Heart left ventricle (tissue), 13 donors: ENCODE measurements at regions not wholly inside any gene's neighbourhood (a gene's known extent, or its start where the extent isn't known, plus 50 kb on each side); places are given as distances from the start of the nearest gene placed in this dataset.

Experiments used
- POLR2A ChIP-seq, 2 donors: fragments of 450-650 bp; IDR thresholded peaks; one replicate each; pipeline ENCODE4 v1.6.1; 2017; ENCODE audit warnings: antibody characterized with exemption in 2 of 2, mild to moderate bottlenecking in 2 of 2, moderate library complexity in 2 of 2
- TF ChIP-seq, protein P1 (sequence below), 12 donors: fragments of 200-600 bp; sonication (generic) in 4 of 12; IDR thresholded peaks; one replicate each; pipeline versions ENCODE4 v1.5.0 to v1.8.0; 2018 to 2022; ENCODE audit warnings: antibody characterized with exemption in 12 of 12, mild to moderate bottlenecking in 5 of 12
- donor health status: ischemic (EF 13 %, LVEDD 7.1; RV severe dilation, severe dysfunction).
- donor health status: DM: no; HTN: yes; CAD: no.
- donor health status: DM: no; HTN: no; CAD: no.
- donor health status: ischemic (EF 25% LVEDD 6.9; RV normal size, moderate dysfunction).
- donor health status: ischemic (EF 25% LVEDD 5.7; RV mildly dilated, moderate dysfunction).
- donor health status: ischemic (EF 35%, LVEDD 5.7; RV mildly dilated, moderate dysfunction).
- donor health status: nonischemic (EF 11% LVEDD 7.7; RV severe dilation, severe dysfunction).
- donor health status: DM: yes; HTN: yes; CAD: no.
- donor health status: PGD.
- donor health status: ischemic (EF 29% LVEDD 5.4; RV normal size, mild dysfunction).
- donor health status: nonischemic (EF 23%, LVEDD 6.1; RV moderate dilation, normal function).

DNA sequence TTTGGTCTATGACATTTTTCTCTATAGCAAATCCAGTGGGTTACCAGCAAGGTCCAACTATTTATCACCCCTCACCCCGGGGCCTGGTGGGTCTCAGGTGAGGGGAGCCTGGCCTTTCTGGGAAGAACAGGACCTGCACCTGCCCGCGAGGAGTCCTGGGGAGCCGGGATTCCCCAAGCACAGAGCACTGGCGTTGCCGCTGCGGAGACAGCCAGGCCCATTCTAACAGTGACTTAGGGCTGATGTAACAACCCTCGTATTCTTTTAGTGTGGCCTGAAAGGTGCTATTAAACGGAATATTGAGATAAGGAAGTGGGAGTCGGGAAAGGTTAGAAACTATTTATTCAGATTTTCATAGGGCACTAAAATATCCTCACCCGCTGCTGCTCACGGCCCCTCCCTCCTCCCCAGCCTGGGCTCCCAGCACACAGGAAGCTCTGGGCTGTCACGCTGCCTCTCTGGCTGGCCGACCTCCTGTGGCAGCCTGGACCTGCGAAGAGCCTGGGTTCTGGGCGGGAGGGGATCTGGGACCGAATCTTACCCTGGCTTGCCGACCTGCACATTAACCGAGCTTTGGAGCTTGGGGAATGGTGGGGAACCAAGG lies 141.2 kb downstream of the MIAT start:
- TF ChIP-seq, protein P1, sequence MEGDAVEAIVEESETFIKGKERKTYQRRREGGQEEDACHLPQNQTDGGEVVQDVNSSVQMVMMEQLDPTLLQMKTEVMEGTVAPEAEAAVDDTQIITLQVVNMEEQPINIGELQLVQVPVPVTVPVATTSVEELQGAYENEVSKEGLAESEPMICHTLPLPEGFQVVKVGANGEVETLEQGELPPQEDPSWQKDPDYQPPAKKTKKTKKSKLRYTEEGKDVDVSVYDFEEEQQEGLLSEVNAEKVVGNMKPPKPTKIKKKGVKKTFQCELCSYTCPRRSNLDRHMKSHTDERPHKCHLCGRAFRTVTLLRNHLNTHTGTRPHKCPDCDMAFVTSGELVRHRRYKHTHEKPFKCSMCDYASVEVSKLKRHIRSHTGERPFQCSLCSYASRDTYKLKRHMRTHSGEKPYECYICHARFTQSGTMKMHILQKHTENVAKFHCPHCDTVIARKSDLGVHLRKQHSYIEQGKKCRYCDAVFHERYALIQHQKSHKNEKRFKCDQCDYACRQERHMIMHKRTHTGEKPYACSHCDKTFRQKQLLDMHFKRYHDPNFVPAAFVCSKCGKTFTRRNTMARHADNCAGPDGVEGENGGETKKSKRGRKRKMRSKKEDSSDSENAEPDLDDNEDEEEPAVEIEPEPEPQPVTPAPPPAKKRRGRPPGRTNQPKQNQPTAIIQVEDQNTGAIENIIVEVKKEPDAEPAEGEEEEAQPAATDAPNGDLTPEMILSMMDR (IDR thresholded peaks at IDR 0.05), result no peak
- no peak for TF ChIP-seq POLR2A (IDR thresholded peaks at IDR 0.05)
